Neural cell (in vitro differentiated cells): ENCODE measurements at regions not wholly inside any gene's neighbourhood (a gene's known extent, or its start where the extent isn't known, plus 50 kb on each side); places are given as distances from the start of the nearest gene placed in this dataset.

Source experiments
- EP300 ChIP-seq: fragments of 450-650 bp; conservative IDR thresholded peaks from 2 replicates; pipeline ENCODE4 v1.6.1; 2014; ENCODE audit warnings: antibody characterized with exemption, mild to moderate bottlenecking, moderate library complexity; ENCODE audit not compliant: poor library complexity, severe bottlenecking
- EZH2 ChIP-seq: fragments of 200-600, 300-800 bp; shearing (Covaris generic), sonication (generic); IDR thresholded peaks from 2 replicates; pipeline ENCODE4 v1.6.1; 2014; ENCODE audit warnings: antibody characterized with exemption, low read length, borderline replicate concordance, mild to moderate bottlenecking; ENCODE audit not compliant: insufficient read depth, poor library complexity, severe bottlenecking
- MXI1 ChIP-seq: fragments of 450-650 bp; conservative IDR thresholded peaks from 2 replicates; pipeline ENCODE4 v1.6.1; 2014; ENCODE audit warnings: antibody characterized with exemption, mild to moderate bottlenecking; ENCODE audit not compliant: poor library complexity, severe bottlenecking
- POLR2AphosphoS5 ChIP-seq: IDR thresholded peaks from 2 replicates; pipeline ENCODE4 v1.6.1; 2012
- RAD21 ChIP-seq: fragments of 450-650 bp; conservative IDR thresholded peaks from 2 replicates; pipeline ENCODE4 v1.6.1; 2014; ENCODE audit warnings: antibody characterized with exemption, mild to moderate bottlenecking, moderate library complexity
- TAF1 ChIP-seq: IDR thresholded peaks from 2 replicates; pipeline ENCODE4 v1.6.1; 2012; ENCODE audit warnings: low read depth
- TF ChIP-seq, protein P1 (sequence below): fragments of 450-650 bp; IDR thresholded peaks from 2 replicates; pipeline ENCODE4 v1.5.1; 2014; ENCODE audit warnings: antibody characterized with exemption, mild to moderate bottlenecking, moderate library complexity; ENCODE audit not compliant: poor library complexity, severe bottlenecking
- TF ChIP-seq, protein P2 (sequence below): IDR thresholded peaks from 2 replicates; pipeline ENCODE4 v1.6.1; 2012; ENCODE audit warnings: borderline replicate concordance

DNA sequence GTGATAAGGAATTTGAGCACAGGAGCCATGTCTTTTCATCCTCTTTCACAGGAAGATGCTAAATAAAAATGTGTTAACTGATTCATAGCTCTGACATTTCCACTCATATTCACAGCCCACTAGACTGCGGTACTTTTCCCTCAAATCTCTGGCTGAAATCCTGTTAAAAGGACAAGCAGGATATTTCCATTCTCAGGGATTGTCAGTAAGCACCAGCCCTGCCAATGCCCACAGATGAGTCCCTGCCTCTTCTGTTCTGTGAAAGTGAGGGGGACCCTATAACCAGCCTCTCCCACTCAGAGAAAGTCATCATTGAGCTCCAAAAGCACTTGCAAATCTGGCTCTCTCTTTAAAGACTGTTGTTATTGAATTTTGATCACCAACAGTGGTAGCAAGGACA, 440.5 kb downstream of the SETBP1 start:
- no peak for TF ChIP-seq EP300
- TF ChIP-seq, protein P1, sequence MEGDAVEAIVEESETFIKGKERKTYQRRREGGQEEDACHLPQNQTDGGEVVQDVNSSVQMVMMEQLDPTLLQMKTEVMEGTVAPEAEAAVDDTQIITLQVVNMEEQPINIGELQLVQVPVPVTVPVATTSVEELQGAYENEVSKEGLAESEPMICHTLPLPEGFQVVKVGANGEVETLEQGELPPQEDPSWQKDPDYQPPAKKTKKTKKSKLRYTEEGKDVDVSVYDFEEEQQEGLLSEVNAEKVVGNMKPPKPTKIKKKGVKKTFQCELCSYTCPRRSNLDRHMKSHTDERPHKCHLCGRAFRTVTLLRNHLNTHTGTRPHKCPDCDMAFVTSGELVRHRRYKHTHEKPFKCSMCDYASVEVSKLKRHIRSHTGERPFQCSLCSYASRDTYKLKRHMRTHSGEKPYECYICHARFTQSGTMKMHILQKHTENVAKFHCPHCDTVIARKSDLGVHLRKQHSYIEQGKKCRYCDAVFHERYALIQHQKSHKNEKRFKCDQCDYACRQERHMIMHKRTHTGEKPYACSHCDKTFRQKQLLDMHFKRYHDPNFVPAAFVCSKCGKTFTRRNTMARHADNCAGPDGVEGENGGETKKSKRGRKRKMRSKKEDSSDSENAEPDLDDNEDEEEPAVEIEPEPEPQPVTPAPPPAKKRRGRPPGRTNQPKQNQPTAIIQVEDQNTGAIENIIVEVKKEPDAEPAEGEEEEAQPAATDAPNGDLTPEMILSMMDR: no peak
- no peak for TF ChIP-seq MXI1
- no peak for TF ChIP-seq EZH2
- TF ChIP-seq POLR2AphosphoS5: no peak
- no peak for TF ChIP-seq TAF1
- TF ChIP-seq, protein P2, sequence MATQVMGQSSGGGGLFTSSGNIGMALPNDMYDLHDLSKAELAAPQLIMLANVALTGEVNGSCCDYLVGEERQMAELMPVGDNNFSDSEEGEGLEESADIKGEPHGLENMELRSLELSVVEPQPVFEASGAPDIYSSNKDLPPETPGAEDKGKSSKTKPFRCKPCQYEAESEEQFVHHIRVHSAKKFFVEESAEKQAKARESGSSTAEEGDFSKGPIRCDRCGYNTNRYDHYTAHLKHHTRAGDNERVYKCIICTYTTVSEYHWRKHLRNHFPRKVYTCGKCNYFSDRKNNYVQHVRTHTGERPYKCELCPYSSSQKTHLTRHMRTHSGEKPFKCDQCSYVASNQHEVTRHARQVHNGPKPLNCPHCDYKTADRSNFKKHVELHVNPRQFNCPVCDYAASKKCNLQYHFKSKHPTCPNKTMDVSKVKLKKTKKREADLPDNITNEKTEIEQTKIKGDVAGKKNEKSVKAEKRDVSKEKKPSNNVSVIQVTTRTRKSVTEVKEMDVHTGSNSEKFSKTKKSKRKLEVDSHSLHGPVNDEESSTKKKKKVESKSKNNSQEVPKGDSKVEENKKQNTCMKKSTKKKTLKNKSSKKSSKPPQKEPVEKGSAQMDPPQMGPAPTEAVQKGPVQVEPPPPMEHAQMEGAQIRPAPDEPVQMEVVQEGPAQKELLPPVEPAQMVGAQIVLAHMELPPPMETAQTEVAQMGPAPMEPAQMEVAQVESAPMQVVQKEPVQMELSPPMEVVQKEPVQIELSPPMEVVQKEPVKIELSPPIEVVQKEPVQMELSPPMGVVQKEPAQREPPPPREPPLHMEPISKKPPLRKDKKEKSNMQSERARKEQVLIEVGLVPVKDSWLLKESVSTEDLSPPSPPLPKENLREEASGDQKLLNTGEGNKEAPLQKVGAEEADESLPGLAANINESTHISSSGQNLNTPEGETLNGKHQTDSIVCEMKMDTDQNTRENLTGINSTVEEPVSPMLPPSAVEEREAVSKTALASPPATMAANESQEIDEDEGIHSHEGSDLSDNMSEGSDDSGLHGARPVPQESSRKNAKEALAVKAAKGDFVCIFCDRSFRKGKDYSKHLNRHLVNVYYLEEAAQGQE: no peak
- no peak for TF ChIP-seq RAD21
